CD14-positive monocyte (primary cell): ENCODE measurements at regions not wholly inside any gene's neighbourhood (a gene's known extent, or its start where the extent isn't known, plus 50 kb on each side); places are given as distances from the start of the nearest gene placed in this dataset.

Experiments
- DNase-seq, 3 donors: peaks; one replicate each; pipeline ENCODE4 v3.0.0-alpha.2; 2011 to 2022
- H2AFZ ChIP-seq: 2 replicates; pipeline ENCODE4 v1.6.0; 2012; ENCODE audit warnings: mild to moderate bottlenecking, low read depth, low read length, inconsistent platforms; ENCODE audit not compliant: insufficient read depth, poor library complexity, severe bottlenecking
- H3K27ac ChIP-seq, 2 donors: 1 replicate in 1 of 2; 2 replicates in 1 of 2; pipeline ENCODE4 v1.5.1; 2012 to 2013; ENCODE audit warnings: low read length in 2 of 2, control low read depth in 1 of 2, inconsistent platforms in 1 of 2, low read depth in 1 of 2, mild to moderate bottlenecking in 1 of 2
- H3K27me3 ChIP-seq, 2 donors: one replicate each; pipeline versions ENCODE4 v1.6.0 to v1.6.1; 2011 to 2013; ENCODE audit warnings: low read length in 2 of 2; ENCODE audit not compliant: control insufficient read depth in 2 of 2, insufficient read depth in 2 of 2
- H3K36me3 ChIP-seq, 2 donors: replicated peaks in 1 of 2; 1 replicate in 1 of 2; 2 replicates in 1 of 2; pipeline versions ENCODE4 v1.5.1 to v1.6.1; 2012 to 2013; ENCODE audit warnings: low read length in 2 of 2, control low read depth in 1 of 2, inconsistent platforms in 1 of 2, mild to moderate bottlenecking in 1 of 2; ENCODE audit not compliant: insufficient read depth in 2 of 2, control insufficient read depth in 1 of 2
- H3K4me1 ChIP-seq, 2 donors: 1 replicate in 1 of 2; 2 replicates in 1 of 2; pipeline versions ENCODE4 v1.5.1 to v1.6.1; 2012 to 2013; ENCODE audit warnings: low read length in 2 of 2, control low read depth in 1 of 2, inconsistent platforms in 1 of 2, mild to moderate bottlenecking in 1 of 2, moderate library complexity in 1 of 2; ENCODE audit not compliant: insufficient read depth in 2 of 2, control insufficient read depth in 1 of 2
- H3K4me2 ChIP-seq: replicated peaks from 2 replicates; pipeline ENCODE3; 2012; ENCODE audit warnings: low read length, moderate library complexity, mild to moderate bottlenecking; ENCODE audit not compliant: poor library complexity, severe bottlenecking; ENCODE audit errors: extremely low read depth
- H3K4me3 ChIP-seq, 3 experiments: fragments of 200-600 bp in 1 of 3; sonication (generic) in 1 of 3; replicated peaks in 1 of 3; 1 replicate in 2 of 3; 2 replicates in 1 of 3; pipeline ENCODE4 v1.5.1; 2011 to 2013; ENCODE audit warnings: low read length in 3 of 3, mild to moderate bottlenecking in 3 of 3, control low read depth in 2 of 3, low read depth in 2 of 3, inconsistent platforms in 1 of 3, moderate library complexity in 1 of 3
- H3K79me2 ChIP-seq: 2 replicates; pipeline ENCODE4 v1.6.0; 2012; ENCODE audit warnings: mild to moderate bottlenecking, control low read depth, inconsistent platforms, low read length, moderate library complexity; ENCODE audit not compliant: insufficient read depth
- H3K9ac ChIP-seq: 2 replicates; pipeline ENCODE4 v1.6.0; 2017; ENCODE audit warnings: low read length, mild to moderate bottlenecking; ENCODE audit not compliant: insufficient read depth, poor library complexity, severe bottlenecking
- H3K9me3 ChIP-seq, 2 donors: replicated peaks in 1 of 2; 1 replicate in 1 of 2; 2 replicates in 1 of 2; pipeline versions ENCODE4 v1.5.1 to v1.6.1; 2012 to 2013; ENCODE audit warnings: low read length in 2 of 2, control low read depth in 1 of 2; ENCODE audit not compliant: control insufficient read depth in 1 of 2, insufficient read depth in 1 of 2
- H4K20me1 ChIP-seq: 2 replicates; pipeline ENCODE4 v1.6.0; 2012; ENCODE audit warnings: mild to moderate bottlenecking, low read length, control low read depth, moderate library complexity; ENCODE audit not compliant: insufficient read depth
- H3K27ac Mint-ChIP-seq, 7 donors: one replicate each; pipeline ENCODE4 v1.8.0; 2020; ENCODE audit warnings: mild to moderate bottlenecking in 7 of 7, mixed read lengths in 7 of 7, moderate library complexity in 6 of 7, inconsistent platforms in 2 of 7
- H3K27me3 Mint-ChIP-seq, 3 donors: one replicate each; pipeline ENCODE4 v1.8.0; 2021 to 2022; ENCODE audit warnings: low read depth in 3 of 3, mild to moderate bottlenecking in 3 of 3, mixed read lengths in 3 of 3, moderate library complexity in 3 of 3, inconsistent platforms in 1 of 3
- H3K36me3 Mint-ChIP-seq, 2 donors: one replicate each; pipeline ENCODE4 v1.8.0; 2020; ENCODE audit warnings: mixed read lengths in 2 of 2, inconsistent platforms in 1 of 2, mild to moderate bottlenecking in 1 of 2
- H3K4me1 Mint-ChIP-seq: one replicate; pipeline ENCODE4 v1.8.0; 2020; ENCODE audit warnings: mild to moderate bottlenecking, mixed read lengths
- H3K4me3 Mint-ChIP-seq, 2 donors: one replicate each; pipeline ENCODE4 v1.8.0; 2020; ENCODE audit warnings: mild to moderate bottlenecking in 2 of 2, mixed read lengths in 2 of 2, moderate library complexity in 1 of 2
- H3K9me3 Mint-ChIP-seq, 7 donors: one replicate each; pipeline ENCODE4 v1.8.0; 2020 to 2022; ENCODE audit warnings: mixed read lengths in 7 of 7, mild to moderate bottlenecking in 6 of 7, moderate library complexity in 6 of 7, inconsistent platforms in 2 of 7
- CTCF ChIP-seq: fragments of 200-600 bp; IDR thresholded peaks from one replicate; pipeline ENCODE4 v1.8.0; 2022; ENCODE audit warnings: antibody characterized with exemption, mild to moderate bottlenecking
- WGBS: methylation state at CpG from one replicate; pipeline ENCODE4 v1.1.5; 2013; ENCODE audit warnings: missing lambda C conversion rate; ENCODE audit not compliant: insufficient coverage; 5-methylcytosine and 5-hydroxymethylcytosine counted together
- intact Hi-C, 2 donors: fragments of 100-400 bp; cut with micrococcal nuclease; formaldehyde crosslinking; loops; one replicate each; pipeline versions ENCODE4 v1.15.0 to v1.15.1; 2023

- Histone ChIP-seq H3K36me3 (no peaks in the 10 kb centered on the region), H3K4me2 (no peak overlapping the region), H3K27me3 (no peaks in the 10 kb centered on the region), H3K27ac (no peak overlapping the region), H3K4me3 (no peak overlapping the region), H4K20me1 (no peaks in the 10 kb centered on the region), H2AFZ (no peak overlapping the region), H3K79me2 (no peaks in the 10 kb centered on the region), H3K9ac (no peak overlapping the region), H3K9me3 (no peaks in the 10 kb centered on the region), H3K4me1 (peaks cover 0 to 10% of the 10 kb centered on the region in 2 donors)
- TF ChIP-seq CTCF = no peak
- no peak for DNase-seq
- H3K36me3 Mint-ChIP-seq = no peaks in the 10 kb centered on the region
- intact Hi-C loops = no loop called here
- no peak overlapping the region for H3K4me3 Mint-ChIP-seq
- H3K4me1 Mint-ChIP-seq = peaks cover 8% of the 10 kb centered on the region
- H3K27ac Mint-ChIP-seq = no peak overlapping the region
- peaks cover 0 to 3% (median 0%) of the 10 kb centered on the region in 7 donors for H3K9me3 Mint-ChIP-seq
- H3K27me3 Mint-ChIP-seq = peaks cover 0 to 7% (median 3%) of the 10 kb centered on the region in 3 donors
- WGBS = 95% methylated on average over 2 of the region's 2 CpGs
Observed at GRCh38 chr4:110357521-110357920, 118.4 kb upstream of the ENPEP start.

GRCh38 chr4:110354460-110354859 lies 121.5 kb upstream of the ENPEP start:
- H3K36me3 ChIP-seq = no peaks in the 10 kb centered on the region
- no peak for TF ChIP-seq CTCF
- intact Hi-C loops = no loop called here
- no peaks in the 10 kb centered on the region for H4K20me1 ChIP-seq
- WGBS = 61% methylated on average over 3 of the region's 4 CpGs
- no peak overlapping the region for H3K4me3 Mint-ChIP-seq
- H3K4me2 ChIP-seq = no peak overlapping the region
- no peak for DNase-seq
- H3K27me3 Mint-ChIP-seq = peaks cover 0 to 7% (median 3%) of the 10 kb centered on the region in 3 donors
- no peaks in the 10 kb centered on the region for H3K36me3 Mint-ChIP-seq
- no peak overlapping the region for H2AFZ ChIP-seq
- no peaks in the 10 kb centered on the region for H3K79me2 ChIP-seq
- H3K27me3 ChIP-seq = no peaks in the 10 kb centered on the region
- H3K9me3 Mint-ChIP-seq = peaks cover 0 to 3% (median 0%) of the 10 kb centered on the region in 7 donors
- H3K4me3 ChIP-seq = no peak overlapping the region
- no peak overlapping the region for H3K9ac ChIP-seq
- peak overlapping the region in 1 of 7 donors; percentile 58 for H3K27ac Mint-ChIP-seq
- H3K27ac ChIP-seq = no peak overlapping the region
- H3K4me1 ChIP-seq = no peaks in the 10 kb centered on the region
- H3K9me3 ChIP-seq = no peaks in the 10 kb centered on the region
- H3K4me1 Mint-ChIP-seq = peaks cover 2% of the 10 kb centered on the region
